Endothelial cell of umbilical vein (primary cell): ENCODE measurements at regions not wholly inside any gene's neighbourhood (a gene's known extent, or its start where the extent isn't known, plus 50 kb on each side); places are given as distances from the start of the nearest gene placed in this dataset.
A peak's percentile ranks its signal among the peaks of the same experiment; 100 is the strongest.

ENCODE experiments used
- BruUV-seq: library from RNA; stranded (reverse); fragments of 400-500 nt; replicated peaks from 2 replicates; lab custom pipeline; 2021; lab: Mats Ljungman, UMichigan
- CTCF ChIA-PET: fragments of 300-600, 350-600 bp; sonication (Branson Sonifier 250); formaldehyde crosslinking; loops from one replicate; lab custom pipeline; 2021; ENCODE audit warnings: antibody characterized with exemption, inconsistent platforms; lab: Charles Lee
- POLR2A ChIA-PET: fragments of 300-600, 350-600 bp; sonication (Branson Sonifier 250); formaldehyde crosslinking; loops from one replicate; lab custom pipeline; 2021; ENCODE audit warnings: antibody characterized with exemption, inconsistent platforms; lab: Charles Lee
- DNase-seq: peaks from one replicate; pipeline ENCODE4 v3.0.0-alpha.2; 2011; ENCODE audit warnings: low read depth, low spot score
- FAIRE-seq: peaks from 2 replicates; lab custom pipeline; 2011; peaks lifted over from hg19 to GRCh38; lab: Jason Lieb, UNC
- H2AFZ ChIP-seq: 2 replicates; pipeline ENCODE4 v1.6.0; 2012; ENCODE audit warnings: low read depth, low read length, control low read depth, inconsistent platforms
- H3K27ac ChIP-seq: 2 replicates; pipeline ENCODE4 v1.5.1; 2011; ENCODE audit warnings: low read depth, mild to moderate bottlenecking, control low read depth, low read length, moderate library complexity; ENCODE audit not compliant: insufficient read depth
- H3K27me3 ChIP-seq, 2 experiments: 2 replicates each; pipeline versions ENCODE4 v1.6.0 to v1.6.1; 2011; ENCODE audit warnings: low read length in 2 of 2, mixed read lengths in 1 of 2; ENCODE audit not compliant: control insufficient read depth in 2 of 2, insufficient read depth in 2 of 2
- H3K36me3 ChIP-seq, 2 experiments: 2 replicates in 1 of 2; 3 replicates in 1 of 2; pipeline ENCODE4 v1.5.1; 2011; ENCODE audit warnings: low read length in 2 of 2, mild to moderate bottlenecking in 1 of 2, moderate library complexity in 1 of 2; ENCODE audit not compliant: control insufficient read depth in 2 of 2, insufficient read depth in 2 of 2; ENCODE audit errors: extremely low read depth in 1 of 2
- H3K4me1 ChIP-seq: 3 replicates; pipeline ENCODE4 v1.5.1; 2011; ENCODE audit warnings: mild to moderate bottlenecking, low read length; ENCODE audit not compliant: control insufficient read depth, insufficient read depth; ENCODE audit errors: extremely low read depth
- H3K4me2 ChIP-seq: 2 replicates; pipeline ENCODE4 v1.6.1; 2011; ENCODE audit warnings: low read length, control low read depth, mixed read lengths; ENCODE audit not compliant: insufficient read depth
- H3K4me3 ChIP-seq, 3 experiments: fragments of 200-600 bp in 1 of 3; sonication (generic), shearing (Covaris generic) in 1 of 3; replicated peaks in 1 of 3; 2 replicates each; pipeline ENCODE4 v1.5.1; 2011 to 2016; ENCODE audit warnings: control low read depth in 3 of 3, low read length in 3 of 3, mild to moderate bottlenecking in 2 of 3, inconsistent platforms in 1 of 3, low read depth in 1 of 3, moderate library complexity in 1 of 3; ENCODE audit not compliant: insufficient read depth in 1 of 3
- H3K79me2 ChIP-seq: 2 replicates; pipeline ENCODE4 v1.6.0; 2012; ENCODE audit warnings: low read length, inconsistent platforms; ENCODE audit not compliant: control insufficient read depth, insufficient read depth
- H3K9ac ChIP-seq: replicated peaks from 2 replicates; pipeline ENCODE3; 2011; ENCODE audit warnings: low read length, control low read depth; ENCODE audit not compliant: insufficient read depth; ENCODE audit errors: extremely low read depth
- H3K9me1 ChIP-seq: replicated peaks from 3 replicates; pipeline ENCODE4 v1.6.0; 2011; ENCODE audit warnings: mild to moderate bottlenecking, low read length; ENCODE audit not compliant: control insufficient read depth, insufficient read depth; ENCODE audit errors: extremely low read depth
- H3K9me3 ChIP-seq: replicated peaks from 2 replicates; pipeline ENCODE4 v1.5.1; 2012; ENCODE audit warnings: low read length, inconsistent platforms; ENCODE audit not compliant: control insufficient read depth, insufficient read depth
- H4K20me1 ChIP-seq: replicated peaks from 2 replicates; pipeline ENCODE3; 2011; ENCODE audit warnings: mild to moderate bottlenecking, low read length; ENCODE audit not compliant: control insufficient read depth, insufficient read depth; ENCODE audit errors: extremely low read depth
- EZH2 ChIP-seq: IDR thresholded peaks from 2 replicates; pipeline ENCODE4 v1.6.1; 2012; ENCODE audit warnings: borderline replicate concordance, low read depth, mild to moderate bottlenecking, moderate library complexity, low read length, inconsistent platforms; ENCODE audit not compliant: severe bottlenecking
- FOS ChIP-seq: IDR thresholded peaks from 2 replicates; pipeline ENCODE4 v1.6.1; 2011; ENCODE audit warnings: mild to moderate bottlenecking, low read length, moderate library complexity, borderline replicate concordance; ENCODE audit not compliant: insufficient read depth
- GATA2 ChIP-seq: IDR thresholded peaks from 2 replicates; pipeline ENCODE4 v1.7.0; 2011; ENCODE audit warnings: low read depth, mild to moderate bottlenecking, moderate library complexity, mixed read lengths, low read length; ENCODE audit not compliant: insufficient read length, insufficient read depth
- JUN ChIP-seq: IDR thresholded peaks from 2 replicates; pipeline ENCODE4 v1.6.1; 2011; ENCODE audit warnings: borderline replicate concordance, low read depth; ENCODE audit not compliant: insufficient read length, insufficient read depth
- MAX ChIP-seq: IDR thresholded peaks from 2 replicates; pipeline ENCODE4 v1.6.1; 2011; ENCODE audit not compliant: insufficient read depth, insufficient read length
- POLR2AphosphoS5 ChIP-seq: IDR thresholded peaks from 2 replicates; pipeline ENCODE4 v1.6.1; 2012; ENCODE audit warnings: low read depth, mild to moderate bottlenecking, control low read depth, low read length, moderate library complexity; ENCODE audit not compliant: insufficient read depth
- dilution Hi-C: fragments of 300-500 bp; cut with MboI; formaldehyde crosslinking; loops from one replicate; pipeline ENCODE4 v1.15.0; 2019; ENCODE audit warnings: low sequenced_read_pairs; ENCODE audit not compliant: extremely low pct_ligation_motif_present
- intact Hi-C: fragments of 100-400 bp; cut with micrococcal nuclease; formaldehyde crosslinking; loops from one replicate; pipeline ENCODE4 v1.10.0; 2022
- TF ChIP-seq, protein P1 (sequence below), 2 donors: IDR thresholded peaks; 1 replicate in 1 of 2; 2 replicates in 1 of 2; pipeline ENCODE4 v1.5.1; 2011; ENCODE audit warnings: low read length in 2 of 2, mild to moderate bottlenecking in 2 of 2, moderate library complexity in 2 of 2, control low read depth in 1 of 2, inconsistent platforms in 1 of 2, low read depth in 1 of 2; ENCODE audit not compliant: insufficient read depth in 1 of 2; ENCODE audit errors: extremely low read depth in 1 of 2

DNA sequence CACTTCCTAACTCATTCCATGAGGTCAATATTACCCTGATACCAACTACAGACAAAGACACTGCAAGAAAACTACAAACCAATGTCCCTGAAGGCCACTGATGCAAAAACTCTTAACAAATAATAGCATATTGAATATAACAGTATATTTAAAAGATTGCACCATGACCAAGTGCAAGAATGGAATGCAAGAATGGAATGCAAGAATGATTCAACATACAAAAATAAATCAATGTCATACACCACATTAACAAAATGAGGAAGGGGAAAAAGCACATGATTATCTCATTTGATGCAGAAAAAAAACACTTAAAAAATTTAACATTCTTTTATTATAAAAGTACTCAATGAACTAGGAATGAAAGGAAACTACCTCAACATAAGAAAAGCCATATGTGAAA, 463.1 kb upstream of the NECTIN3 start:
- POLR2A ChIA-PET = no interaction called here
- no peak overlapping the region for H2AFZ ChIP-seq

GRCh38 chr3:110612045-110612444, 459.6 kb upstream of the NECTIN3 start:
- dilution Hi-C loops (no loop called here), intact Hi-C loops (no loop called here)
- POLR2A ChIA-PET = no interaction called here
- Histone ChIP-seq H3K4me1 (peaks cover 2% of the 10 kb centered on the region), H3K9me1 (no peaks in the 10 kb centered on the region), H3K4me3 (no peak overlapping the region), H3K27me3 (no peaks in the 10 kb centered on the region), H3K4me2 (no peak overlapping the region), H4K20me1 (no peaks in the 10 kb centered on the region), H3K9me3 (no peaks in the 10 kb centered on the region), H3K79me2 (no peaks in the 10 kb centered on the region), H3K27ac (no peak overlapping the region), H3K9ac (no peak overlapping the region), H3K36me3 (no peaks in the 10 kb centered on the region), H2AFZ (no peak overlapping the region)
- DNase-seq (peak; percentile 43), FAIRE-seq (no peak)
- TF ChIP-seq FOS = no peak
- no peak for TF ChIP-seq EZH2
- no peak for TF ChIP-seq GATA2
- no peak for TF ChIP-seq JUN
- TF ChIP-seq POLR2AphosphoS5 = no peak
- CTCF ChIA-PET = no interaction called here
- BruUV-seq = no TSS peak

More for the DNA sequence above, 463.1 kb upstream of the NECTIN3 start:
- Histone ChIP-seq H3K79me2 (no peaks in the 10 kb centered on the region), H3K27me3 (no peaks in the 10 kb centered on the region), H4K20me1 (no peaks in the 10 kb centered on the region), H3K36me3 (no peaks in the 10 kb centered on the region), H3K9ac (no peak overlapping the region), H3K4me2 (no peak overlapping the region), H3K9me1 (no peaks in the 10 kb centered on the region), H3K4me1 (peaks cover 2% of the 10 kb centered on the region), H3K9me3 (no peaks in the 10 kb centered on the region), H3K4me3 (no peak overlapping the region), H3K27ac (no peak overlapping the region)
- TF ChIP-seq GATA2 (no peak), MAX (no peak), JUN (no peak), FOS (no peak)
- TF ChIP-seq, protein P1, sequence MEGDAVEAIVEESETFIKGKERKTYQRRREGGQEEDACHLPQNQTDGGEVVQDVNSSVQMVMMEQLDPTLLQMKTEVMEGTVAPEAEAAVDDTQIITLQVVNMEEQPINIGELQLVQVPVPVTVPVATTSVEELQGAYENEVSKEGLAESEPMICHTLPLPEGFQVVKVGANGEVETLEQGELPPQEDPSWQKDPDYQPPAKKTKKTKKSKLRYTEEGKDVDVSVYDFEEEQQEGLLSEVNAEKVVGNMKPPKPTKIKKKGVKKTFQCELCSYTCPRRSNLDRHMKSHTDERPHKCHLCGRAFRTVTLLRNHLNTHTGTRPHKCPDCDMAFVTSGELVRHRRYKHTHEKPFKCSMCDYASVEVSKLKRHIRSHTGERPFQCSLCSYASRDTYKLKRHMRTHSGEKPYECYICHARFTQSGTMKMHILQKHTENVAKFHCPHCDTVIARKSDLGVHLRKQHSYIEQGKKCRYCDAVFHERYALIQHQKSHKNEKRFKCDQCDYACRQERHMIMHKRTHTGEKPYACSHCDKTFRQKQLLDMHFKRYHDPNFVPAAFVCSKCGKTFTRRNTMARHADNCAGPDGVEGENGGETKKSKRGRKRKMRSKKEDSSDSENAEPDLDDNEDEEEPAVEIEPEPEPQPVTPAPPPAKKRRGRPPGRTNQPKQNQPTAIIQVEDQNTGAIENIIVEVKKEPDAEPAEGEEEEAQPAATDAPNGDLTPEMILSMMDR (IDR thresholded peaks at IDR 0.05; ENCODE audit: extremely low read depth in 1 of 2, insufficient read depth in 1 of 2, low read depth in 1 of 2, low read length in 2 of 2) = no peak
- dilution Hi-C loops = no loop called here
- intact Hi-C loops = no loop called here
- FAIRE-seq (no peak), DNase-seq (peak; percentile 14)
- no TSS peak for BruUV-seq
- CTCF ChIA-PET = no interaction called here
